ENCODE measurements at regions not wholly inside any gene's neighbourhood (a gene's known extent, or its start where the extent isn't known, plus 50 kb on each side); places are given as distances from the start of the nearest gene placed in this dataset.

DNA sequence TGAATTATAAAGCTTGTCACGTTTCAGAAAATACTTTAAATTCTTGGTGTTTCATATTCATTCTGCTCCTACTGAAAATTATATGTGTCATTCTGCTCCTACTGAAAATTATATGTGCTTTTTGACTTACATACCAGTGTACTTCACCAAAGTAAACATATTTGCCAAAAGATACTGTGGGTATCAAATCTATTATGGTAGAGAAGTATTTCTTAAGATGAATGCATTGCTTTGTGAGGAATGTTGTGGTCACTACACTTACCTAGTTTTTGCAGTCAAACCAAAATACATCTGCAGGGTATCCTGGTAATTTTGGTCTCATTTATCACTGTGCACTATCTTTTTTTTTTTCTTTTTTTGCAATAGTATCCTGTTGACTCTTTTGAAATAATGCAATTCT, 287.7 kb upstream of the MAD2L1 start:
- TF ChIP-seq, protein P1, sequence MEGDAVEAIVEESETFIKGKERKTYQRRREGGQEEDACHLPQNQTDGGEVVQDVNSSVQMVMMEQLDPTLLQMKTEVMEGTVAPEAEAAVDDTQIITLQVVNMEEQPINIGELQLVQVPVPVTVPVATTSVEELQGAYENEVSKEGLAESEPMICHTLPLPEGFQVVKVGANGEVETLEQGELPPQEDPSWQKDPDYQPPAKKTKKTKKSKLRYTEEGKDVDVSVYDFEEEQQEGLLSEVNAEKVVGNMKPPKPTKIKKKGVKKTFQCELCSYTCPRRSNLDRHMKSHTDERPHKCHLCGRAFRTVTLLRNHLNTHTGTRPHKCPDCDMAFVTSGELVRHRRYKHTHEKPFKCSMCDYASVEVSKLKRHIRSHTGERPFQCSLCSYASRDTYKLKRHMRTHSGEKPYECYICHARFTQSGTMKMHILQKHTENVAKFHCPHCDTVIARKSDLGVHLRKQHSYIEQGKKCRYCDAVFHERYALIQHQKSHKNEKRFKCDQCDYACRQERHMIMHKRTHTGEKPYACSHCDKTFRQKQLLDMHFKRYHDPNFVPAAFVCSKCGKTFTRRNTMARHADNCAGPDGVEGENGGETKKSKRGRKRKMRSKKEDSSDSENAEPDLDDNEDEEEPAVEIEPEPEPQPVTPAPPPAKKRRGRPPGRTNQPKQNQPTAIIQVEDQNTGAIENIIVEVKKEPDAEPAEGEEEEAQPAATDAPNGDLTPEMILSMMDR (conservative IDR thresholded peaks at IDR 0.05) = no peak
- no peak for TF ChIP-seq EZH2 (IDR thresholded peaks at IDR 0.05; ENCODE audit: low read depth)
